ENCODE measurements at regions not wholly inside any gene's neighbourhood (a gene's known extent, or its start where the extent isn't known, plus 50 kb on each side); places are given as distances from the start of the nearest gene placed in this dataset.

DNA sequence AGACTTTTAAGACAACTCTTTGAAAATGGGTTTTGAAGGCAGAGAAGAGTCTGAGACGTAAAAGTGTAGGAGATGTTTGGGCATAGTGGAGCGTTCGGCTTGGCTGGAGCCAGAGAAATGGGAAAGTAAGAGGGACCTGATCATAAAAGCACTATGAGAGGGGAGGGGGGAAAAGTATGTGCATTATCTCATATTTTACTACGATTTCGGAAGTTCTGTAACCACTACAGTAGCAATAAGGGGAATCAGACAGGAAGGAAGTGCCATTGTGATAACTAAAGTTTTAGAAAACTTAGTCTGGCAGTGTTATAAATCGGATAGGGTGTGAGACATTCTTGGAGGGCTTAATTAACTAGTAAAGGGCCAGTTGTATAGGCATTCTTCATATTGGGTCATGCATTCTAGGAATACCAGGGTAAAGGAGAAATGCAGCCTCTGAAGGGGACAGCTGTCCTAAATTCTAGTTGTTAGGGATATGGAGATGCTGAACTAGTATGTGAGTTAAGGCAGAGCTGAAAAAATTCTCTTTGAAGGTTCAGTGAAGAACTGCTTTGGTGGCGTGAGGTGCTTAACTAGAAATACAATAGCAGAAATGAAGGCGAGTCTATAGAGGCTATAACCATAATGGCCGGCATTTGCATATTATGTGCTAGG is 83.8 kb upstream of the FREM1 start:
- TF ChIP-seq EZH2 (conservative IDR thresholded peaks at IDR 0.05; ENCODE audit: low read depth, low read length) (no peak), ZNF274 (CRISPR knock-in tag; IDR thresholded peaks at IDR 0.05) (no peak), ZFP1 (CRISPR knock-in tag; IDR thresholded peaks at IDR 0.05) (no peak), MZF1 (CRISPR knock-in tag; IDR thresholded peaks at IDR 0.05; ENCODE audit: borderline replicate concordance) (no peak), ZNF335 (CRISPR knock-in tag; IDR thresholded peaks at IDR 0.05) (no peak), ZNF317 (CRISPR knock-in tag; IDR thresholded peaks at IDR 0.05) (no peak)
- TF ChIP-seq, protein P1, sequence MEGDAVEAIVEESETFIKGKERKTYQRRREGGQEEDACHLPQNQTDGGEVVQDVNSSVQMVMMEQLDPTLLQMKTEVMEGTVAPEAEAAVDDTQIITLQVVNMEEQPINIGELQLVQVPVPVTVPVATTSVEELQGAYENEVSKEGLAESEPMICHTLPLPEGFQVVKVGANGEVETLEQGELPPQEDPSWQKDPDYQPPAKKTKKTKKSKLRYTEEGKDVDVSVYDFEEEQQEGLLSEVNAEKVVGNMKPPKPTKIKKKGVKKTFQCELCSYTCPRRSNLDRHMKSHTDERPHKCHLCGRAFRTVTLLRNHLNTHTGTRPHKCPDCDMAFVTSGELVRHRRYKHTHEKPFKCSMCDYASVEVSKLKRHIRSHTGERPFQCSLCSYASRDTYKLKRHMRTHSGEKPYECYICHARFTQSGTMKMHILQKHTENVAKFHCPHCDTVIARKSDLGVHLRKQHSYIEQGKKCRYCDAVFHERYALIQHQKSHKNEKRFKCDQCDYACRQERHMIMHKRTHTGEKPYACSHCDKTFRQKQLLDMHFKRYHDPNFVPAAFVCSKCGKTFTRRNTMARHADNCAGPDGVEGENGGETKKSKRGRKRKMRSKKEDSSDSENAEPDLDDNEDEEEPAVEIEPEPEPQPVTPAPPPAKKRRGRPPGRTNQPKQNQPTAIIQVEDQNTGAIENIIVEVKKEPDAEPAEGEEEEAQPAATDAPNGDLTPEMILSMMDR (CRISPR knock-in tag; IDR thresholded peaks at IDR 0.05), result no peak
- TF ChIP-seq, protein P2, sequence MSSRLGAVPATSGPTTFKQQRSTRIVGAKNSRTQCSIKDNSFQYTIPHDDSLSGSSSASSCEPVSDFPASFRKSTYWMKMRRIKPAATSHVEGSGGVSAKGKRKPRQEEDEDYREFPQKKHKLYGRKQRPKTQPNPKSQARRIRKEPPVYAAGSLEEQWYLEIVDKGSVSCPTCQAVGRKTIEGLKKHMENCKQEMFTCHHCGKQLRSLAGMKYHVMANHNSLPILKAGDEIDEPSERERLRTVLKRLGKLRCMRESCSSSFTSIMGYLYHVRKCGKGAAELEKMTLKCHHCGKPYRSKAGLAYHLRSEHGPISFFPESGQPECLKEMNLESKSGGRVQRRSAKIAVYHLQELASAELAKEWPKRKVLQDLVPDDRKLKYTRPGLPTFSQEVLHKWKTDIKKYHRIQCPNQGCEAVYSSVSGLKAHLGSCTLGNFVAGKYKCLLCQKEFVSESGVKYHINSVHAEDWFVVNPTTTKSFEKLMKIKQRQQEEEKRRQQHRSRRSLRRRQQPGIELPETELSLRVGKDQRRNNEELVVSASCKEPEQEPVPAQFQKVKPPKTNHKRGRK (CRISPR knock-in tag; IDR thresholded peaks at IDR 0.05), result no peak

Measured in HepG2 (cell line).